ENCODE measurements at regions not wholly inside any gene's neighbourhood (a gene's known extent, or its start where the extent isn't known, plus 50 kb on each side); places are given as distances from the start of the nearest gene placed in this dataset.

DNA sequence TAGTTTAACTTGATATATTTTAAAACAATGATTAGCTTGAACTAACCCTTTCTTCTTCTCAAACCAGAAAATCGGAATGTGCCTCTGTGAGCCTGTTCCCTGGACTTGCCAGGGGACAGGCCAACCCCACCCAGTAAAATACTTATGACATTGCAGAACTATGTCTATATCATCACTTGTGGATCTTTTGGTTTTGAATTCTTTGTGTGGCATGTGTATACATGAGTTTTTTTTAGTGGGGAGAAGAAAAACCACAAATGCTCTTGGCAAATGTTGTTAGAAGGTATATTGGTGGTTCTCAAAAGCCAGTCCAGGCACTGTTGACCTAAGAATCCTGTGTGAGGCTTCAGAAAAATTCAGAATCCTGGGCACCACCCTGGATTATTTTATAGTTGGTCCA is 347.4 kb downstream of the SIPA1L2 start:
- TF ChIP-seq, protein P1, sequence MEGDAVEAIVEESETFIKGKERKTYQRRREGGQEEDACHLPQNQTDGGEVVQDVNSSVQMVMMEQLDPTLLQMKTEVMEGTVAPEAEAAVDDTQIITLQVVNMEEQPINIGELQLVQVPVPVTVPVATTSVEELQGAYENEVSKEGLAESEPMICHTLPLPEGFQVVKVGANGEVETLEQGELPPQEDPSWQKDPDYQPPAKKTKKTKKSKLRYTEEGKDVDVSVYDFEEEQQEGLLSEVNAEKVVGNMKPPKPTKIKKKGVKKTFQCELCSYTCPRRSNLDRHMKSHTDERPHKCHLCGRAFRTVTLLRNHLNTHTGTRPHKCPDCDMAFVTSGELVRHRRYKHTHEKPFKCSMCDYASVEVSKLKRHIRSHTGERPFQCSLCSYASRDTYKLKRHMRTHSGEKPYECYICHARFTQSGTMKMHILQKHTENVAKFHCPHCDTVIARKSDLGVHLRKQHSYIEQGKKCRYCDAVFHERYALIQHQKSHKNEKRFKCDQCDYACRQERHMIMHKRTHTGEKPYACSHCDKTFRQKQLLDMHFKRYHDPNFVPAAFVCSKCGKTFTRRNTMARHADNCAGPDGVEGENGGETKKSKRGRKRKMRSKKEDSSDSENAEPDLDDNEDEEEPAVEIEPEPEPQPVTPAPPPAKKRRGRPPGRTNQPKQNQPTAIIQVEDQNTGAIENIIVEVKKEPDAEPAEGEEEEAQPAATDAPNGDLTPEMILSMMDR (conservative IDR thresholded peaks at IDR 0.05; ENCODE audit: low read depth, low read length): no peak
- TF ChIP-seq RFX5 (IDR thresholded peaks at IDR 0.05; ENCODE audit: low read depth, low read length) (no peak), FOS (IDR thresholded peaks at IDR 0.05; ENCODE audit: low read depth, low read length) (no peak), RCOR1 (IDR thresholded peaks at IDR 0.05; ENCODE audit: insufficient replicate concordance, low read length) (no peak), RAD21 (IDR thresholded peaks at IDR 0.05; ENCODE audit: low read length) (no peak), POLR2A (IDR thresholded peaks at IDR 0.05; ENCODE audit: low read depth, low read length) (no peak), CEBPB (IDR thresholded peaks at IDR 0.05; ENCODE audit: low read depth, low read length) (no peak)
- TF ChIP-seq, protein P2, sequence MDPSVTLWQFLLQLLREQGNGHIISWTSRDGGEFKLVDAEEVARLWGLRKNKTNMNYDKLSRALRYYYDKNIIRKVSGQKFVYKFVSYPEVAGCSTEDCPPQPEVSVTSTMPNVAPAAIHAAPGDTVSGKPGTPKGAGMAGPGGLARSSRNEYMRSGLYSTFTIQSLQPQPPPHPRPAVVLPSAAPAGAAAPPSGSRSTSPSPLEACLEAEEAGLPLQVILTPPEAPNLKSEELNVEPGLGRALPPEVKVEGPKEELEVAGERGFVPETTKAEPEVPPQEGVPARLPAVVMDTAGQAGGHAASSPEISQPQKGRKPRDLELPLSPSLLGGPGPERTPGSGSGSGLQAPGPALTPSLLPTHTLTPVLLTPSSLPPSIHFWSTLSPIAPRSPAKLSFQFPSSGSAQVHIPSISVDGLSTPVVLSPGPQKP (IDR thresholded peaks at IDR 0.05; ENCODE audit: borderline replicate concordance, low read depth, low read length): no peak

All from IMR-90 (cell line).